K562 (cell line): ENCODE measurements at regions not wholly inside any gene's neighbourhood (a gene's known extent, or its start where the extent isn't known, plus 50 kb on each side); places are given as distances from the start of the nearest gene placed in this dataset.

Experiments
- ATAC-seq: fragments of 200-7000 bp; cut with Tn5 transposase; 3 replicates; pipeline ENCODE4 v1.9.1; 2020; ENCODE audit warnings: moderate library complexity
- BruUV-seq: library from RNA; stranded (reverse); fragments of 400-500 nt; replicated peaks from 2 replicates; lab custom pipeline; 2021; lab: Mats Ljungman, UMichigan
- CTCF ChIA-PET: fragments of 300-600 bp; formaldehyde crosslinking; extraction: SDS; loops from one replicate; lab custom pipeline; 2021; ENCODE audit warnings: low intra/inter-chr PET ratio; lab: Yijun Ruan, JAX
- POLR2A ChIA-PET: fragments of 300-600, 350-650 bp; sonication (Branson Sonifier 250); formaldehyde crosslinking; extraction: SDS; loops from one replicate; lab custom pipeline; 2021; ENCODE audit warnings: antibody characterized with exemption, inconsistent platforms; lab: Yijun Ruan, JAX
- DNase-seq, 4 experiments: peaks; one replicate each; pipeline versions ENCODE4 v3.0.0 to v3.0.0-alpha.2; 2011 to 2018; ENCODE audit warnings: low spot score in 3 of 4, mixed read lengths in 3 of 4; ENCODE audit errors: extremely low read depth in 1 of 4
- FAIRE-seq: peaks from 2 replicates; lab custom pipeline; 2011; peaks lifted over from hg19 to GRCh38; lab: Jason Lieb, UNC
- H2AFZ ChIP-seq: 2 replicates; pipeline ENCODE4 v1.6.0; 2011; ENCODE audit warnings: low read depth, low read length, control low read depth, inconsistent platforms
- H3K27ac ChIP-seq: fragments of 200-600 bp; 3 replicates; pipeline ENCODE4 v1.8.0; 2011; ENCODE audit warnings: low read depth, mild to moderate bottlenecking, control low read depth, inconsistent platforms, low read length, moderate library complexity, mixed read lengths; ENCODE audit errors: extremely low read depth
- H3K27me3 ChIP-seq, 2 experiments: fragments of 300-600 bp in 1 of 2; 2 replicates in 1 of 2; 3 replicates in 1 of 2; pipeline versions ENCODE4 v1.6.0 to v1.8.0; 2011; ENCODE audit warnings: inconsistent platforms in 2 of 2, low read length in 2 of 2, mild to moderate bottlenecking in 1 of 2, mixed read lengths in 1 of 2, moderate library complexity in 1 of 2; ENCODE audit not compliant: control insufficient read depth in 2 of 2, insufficient read depth in 2 of 2
- H3K36me3 ChIP-seq: fragments of 300-600 bp; 3 replicates; pipeline ENCODE4 v1.8.0; 2011; ENCODE audit warnings: mild to moderate bottlenecking, low read length, inconsistent platforms; ENCODE audit not compliant: control insufficient read depth, insufficient read depth
- H3K4me1 ChIP-seq, 2 experiments: fragments of 200-600 bp in 1 of 2; replicated peaks in 1 of 2; 2 replicates in 1 of 2; 3 replicates in 1 of 2; pipeline versions ENCODE4 v1.5.1 to v1.8.0; 2011; ENCODE audit warnings: inconsistent platforms in 2 of 2, low read length in 2 of 2, mild to moderate bottlenecking in 1 of 2, mixed read lengths in 1 of 2, moderate library complexity in 1 of 2; ENCODE audit not compliant: control insufficient read depth in 2 of 2, insufficient read depth in 2 of 2
- H3K4me2 ChIP-seq: 2 replicates; pipeline ENCODE4 v1.6.1; 2011; ENCODE audit warnings: low read length, control low read depth, inconsistent platforms, mixed read lengths; ENCODE audit not compliant: insufficient read depth
- H3K4me3 ChIP-seq: fragments of 200-600 bp; sonication (generic), shearing (Covaris generic); 2 replicates; pipeline ENCODE4 v1.5.1; 2016; ENCODE audit warnings: control low read depth, inconsistent platforms
- H3K79me2 ChIP-seq: fragments of 200-600 bp; 3 replicates; pipeline ENCODE4 v1.8.0; 2011; ENCODE audit warnings: low read length, inconsistent platforms; ENCODE audit not compliant: control insufficient read depth, insufficient read depth
- H3K9ac ChIP-seq, 2 experiments: 2 replicates each; pipeline versions ENCODE4 v1.6.0 to v1.6.1; 2011; ENCODE audit warnings: low read depth in 2 of 2, low read length in 2 of 2, control low read depth in 1 of 2, inconsistent platforms in 1 of 2, mild to moderate bottlenecking in 1 of 2, mixed read lengths in 1 of 2; ENCODE audit not compliant: insufficient read depth in 1 of 2
- H3K9me1 ChIP-seq: one replicate; pipeline ENCODE4 v1.6.0; 2011; ENCODE audit warnings: inconsistent platforms, mild to moderate bottlenecking, low read length, moderate library complexity; ENCODE audit not compliant: control insufficient read depth, insufficient read depth
- H3K9me3 ChIP-seq: replicated peaks from 2 replicates; pipeline ENCODE4 v1.5.1; 2011; ENCODE audit warnings: low read depth, low read length, inconsistent platforms; ENCODE audit not compliant: control insufficient read depth, insufficient read depth
- H4K20me1 ChIP-seq: replicated peaks from 2 replicates; pipeline ENCODE4 v1.6.1; 2011; ENCODE audit warnings: low read length, inconsistent platforms, mixed read lengths; ENCODE audit not compliant: control insufficient read depth, insufficient read depth
- CBX2 ChIP-seq: fragments of 200-600 bp; sonication (generic); IDR thresholded peaks from one replicate; pipeline ENCODE4 v1.6.1; 2012; ENCODE audit warnings: mild to moderate bottlenecking, low read length, inconsistent platforms; ENCODE audit not compliant: insufficient read depth, poor library complexity, severe bottlenecking
- ILK ChIP-seq: fragments of 450-650 bp; IDR thresholded peaks from 2 replicates; pipeline ENCODE4 v1.6.1; 2016; ENCODE audit warnings: missing genetic modification characterization, low read depth, mild to moderate bottlenecking, missing compliant biosample characterization, moderate library complexity, borderline replicate concordance
- NCOA1 ChIP-seq: fragments of 450-650 bp; IDR thresholded peaks from 2 replicates; pipeline ENCODE4 v1.6.1; 2016; ENCODE audit warnings: low read depth
- RFX7 ChIP-seq: fragments of 250-450 bp; sonication (Bioruptor Pico); IDR thresholded peaks from 2 replicates; pipeline ENCODE4 v1.5.1; 2021; ENCODE audit warnings: mild to moderate bottlenecking
- TCF3 ChIP-seq: sonication (generic); formaldehyde crosslinking; IDR thresholded peaks from 2 replicates; pipeline ENCODE4 v1.4.0; 2020; ENCODE audit warnings: mild to moderate bottlenecking, missing genetic modification reagents
- TCFL5 ChIP-seq: fragments of 250-450 bp; sonication (Bioruptor Pico); conservative IDR thresholded peaks from 2 replicates; pipeline ENCODE4 v1.6.1; 2021; ENCODE audit warnings: mild to moderate bottlenecking, moderate library complexity, matching md5 sums
- ZFP1 ChIP-seq: fragments of 450-650 bp; formaldehyde crosslinking; IDR thresholded peaks from 2 replicates; pipeline ENCODE4 v1.4.0; 2020; ENCODE audit warnings: mild to moderate bottlenecking, mixed read lengths
- ZFX ChIP-seq: sonication (generic); formaldehyde crosslinking; IDR thresholded peaks from 2 replicates; pipeline ENCODE4 v1.8.0; 2022; ENCODE audit warnings: mild to moderate bottlenecking, missing genetic modification reagents, moderate library complexity
- WGBS: fragments of 100-300 bp; shearing (Covaris generic); methylation state at CpG from one replicate; pipeline ENCODE4 v1.1.6; 2016; ENCODE audit warnings: low coverage, mixed read lengths; ENCODE audit not compliant: insufficient coverage; ENCODE audit errors: missing lambda C conversion rate; 5-methylcytosine and 5-hydroxymethylcytosine counted together
- in situ Hi-C: fragments of 300-500 bp; cut with MboI; formaldehyde crosslinking; loops from 4 replicates; pipeline ENCODE4 v1.15.0; 2018; ENCODE audit warnings: inconsistent platforms, mixed read lengths
- intact Hi-C: fragments of 100-400 bp; cut with micrococcal nuclease; formaldehyde crosslinking; loops from 2 replicates; pipeline ENCODE4 v1.14.2; 2022
- TF ChIP-seq, protein P1 (sequence below): fragments of 450-650 bp; formaldehyde crosslinking; IDR thresholded peaks from 2 replicates; pipeline ENCODE4 v1.4.0; 2022; ENCODE audit warnings: missing genetic modification characterization
- TF ChIP-seq, protein P2 (sequence below): sonication (generic); formaldehyde crosslinking; IDR thresholded peaks from 2 replicates; pipeline ENCODE4 v1.8.0; 2022; ENCODE audit warnings: mild to moderate bottlenecking, missing genetic modification reagents

DNA sequence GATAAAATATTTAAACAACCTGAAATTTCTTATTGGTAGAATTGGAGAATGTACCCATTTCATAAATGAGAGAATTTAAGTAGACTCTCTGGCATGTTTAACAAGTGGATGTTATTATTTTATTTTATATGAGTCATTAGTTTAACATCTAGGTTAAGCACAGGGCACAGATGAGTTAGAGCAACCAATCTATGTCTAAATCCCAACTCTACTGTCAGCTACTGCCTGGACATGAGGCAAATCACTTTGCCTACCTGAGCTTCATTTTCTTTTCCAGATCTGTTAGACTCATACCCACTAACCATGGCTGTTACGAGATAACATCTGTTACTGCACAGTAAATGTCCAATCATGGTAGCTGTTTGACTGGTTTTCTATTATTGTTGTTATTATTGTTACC lies 251.1 kb downstream of the INHBA start:
- WGBS = 7% methylated on average over 1 of the region's 1 CpG
- FAIRE-seq = no peak
- H3K4me2 ChIP-seq = no peak overlapping the region
- H3K9me3 ChIP-seq = no peaks in the 10 kb centered on the region
- H3K27me3 ChIP-seq = no peaks in the 10 kb centered on the region
- POLR2A ChIA-PET = no interaction called here
- CTCF ChIA-PET = no interaction called here
- no peak overlapping the region for H3K9ac ChIP-seq
- no peaks in the 10 kb centered on the region for H3K79me2 ChIP-seq
- no peaks in the 10 kb centered on the region for H3K9me1 ChIP-seq
- DNase-seq = no peak
- H3K36me3 ChIP-seq = no peaks in the 10 kb centered on the region
- BruUV-seq = no TSS peak
- no peak overlapping the region for H2AFZ ChIP-seq
- intact Hi-C loops (no loop called here), in situ Hi-C loops (no loop called here)
- H3K27ac ChIP-seq = no peak overlapping the region
- no peak for ATAC-seq
- no peaks in the 10 kb centered on the region for H3K4me1 ChIP-seq
- H4K20me1 ChIP-seq = no peaks in the 10 kb centered on the region
- no peak overlapping the region for H3K4me3 ChIP-seq
- TF ChIP-seq, protein P1, sequence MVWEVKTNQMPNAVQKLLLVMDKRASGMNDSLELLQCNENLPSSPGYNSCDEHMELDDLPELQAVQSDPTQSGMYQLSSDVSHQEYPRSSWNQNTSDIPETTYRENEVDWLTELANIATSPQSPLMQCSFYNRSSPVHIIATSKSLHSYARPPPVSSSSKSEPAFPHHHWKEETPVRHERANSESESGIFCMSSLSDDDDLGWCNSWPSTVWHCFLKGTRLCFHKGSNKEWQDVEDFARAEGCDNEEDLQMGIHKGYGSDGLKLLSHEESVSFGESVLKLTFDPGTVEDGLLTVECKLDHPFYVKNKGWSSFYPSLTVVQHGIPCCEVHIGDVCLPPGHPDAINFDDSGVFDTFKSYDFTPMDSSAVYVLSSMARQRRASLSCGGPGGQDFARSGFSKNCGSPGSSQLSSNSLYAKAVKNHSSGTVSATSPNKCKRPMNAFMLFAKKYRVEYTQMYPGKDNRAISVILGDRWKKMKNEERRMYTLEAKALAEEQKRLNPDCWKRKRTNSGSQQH (CRISPR knock-in tag) = no peak
- TF ChIP-seq NCOA1 (no peak), ZFP1 (no peak), RFX7 (CRISPR knock-in tag) (no peak), TCF3 (CRISPR knock-in tag) (no peak), ILK (tag) (no peak), TCFL5 (no peak), ZFX (CRISPR knock-in tag) (no peak), CBX2 (no peak)
- TF ChIP-seq, protein P2, sequence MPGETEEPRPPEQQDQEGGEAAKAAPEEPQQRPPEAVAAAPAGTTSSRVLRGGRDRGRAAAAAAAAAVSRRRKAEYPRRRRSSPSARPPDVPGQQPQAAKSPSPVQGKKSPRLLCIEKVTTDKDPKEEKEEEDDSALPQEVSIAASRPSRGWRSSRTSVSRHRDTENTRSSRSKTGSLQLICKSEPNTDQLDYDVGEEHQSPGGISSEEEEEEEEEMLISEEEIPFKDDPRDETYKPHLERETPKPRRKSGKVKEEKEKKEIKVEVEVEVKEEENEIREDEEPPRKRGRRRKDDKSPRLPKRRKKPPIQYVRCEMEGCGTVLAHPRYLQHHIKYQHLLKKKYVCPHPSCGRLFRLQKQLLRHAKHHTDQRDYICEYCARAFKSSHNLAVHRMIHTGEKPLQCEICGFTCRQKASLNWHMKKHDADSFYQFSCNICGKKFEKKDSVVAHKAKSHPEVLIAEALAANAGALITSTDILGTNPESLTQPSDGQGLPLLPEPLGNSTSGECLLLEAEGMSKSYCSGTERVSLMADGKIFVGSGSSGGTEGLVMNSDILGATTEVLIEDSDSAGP (CRISPR knock-in tag) = no peak
- TF ChIP-seq, all 486 proteins: peak for 0
